IgD-negative memory B cell (primary cell): ENCODE measurements at regions not wholly inside any gene's neighbourhood (a gene's known extent, or its start where the extent isn't known, plus 50 kb on each side); places are given as distances from the start of the nearest gene placed in this dataset.
"Not testable (repeated sequence)": the region's sequence is repeated elsewhere in the genome, so short reads cannot be mapped to it uniquely, and the experiment has no call there.

Source experiments
- H3K27ac Mint-ChIP-seq, 3 donors: one replicate each; pipeline ENCODE4 v1.8.0; 2020 to 2022; ENCODE audit warnings: mild to moderate bottlenecking in 3 of 3, mixed read lengths in 3 of 3, moderate library complexity in 1 of 3
- H3K27me3 Mint-ChIP-seq: one replicate; pipeline ENCODE4 v1.8.0; 2021; ENCODE audit warnings: mixed read lengths
- H3K36me3 Mint-ChIP-seq: one replicate; pipeline ENCODE4 v1.8.0; 2020; ENCODE audit warnings: mild to moderate bottlenecking, mixed read lengths
- H3K4me1 Mint-ChIP-seq, 3 donors: one replicate each; pipeline ENCODE4 v1.8.0; 2020 to 2022; ENCODE audit warnings: mixed read lengths in 3 of 3, mild to moderate bottlenecking in 1 of 3
- H3K4me3 Mint-ChIP-seq, 4 donors: one replicate each; pipeline ENCODE4 v1.8.0; 2020 to 2022; ENCODE audit warnings: mild to moderate bottlenecking in 4 of 4, mixed read lengths in 4 of 4, moderate library complexity in 3 of 4
- H3K9me3 Mint-ChIP-seq, 3 donors: one replicate each; pipeline ENCODE4 v1.8.0; 2020 to 2021; ENCODE audit warnings: mixed read lengths in 3 of 3, mild to moderate bottlenecking in 1 of 3

- H3K27ac Mint-ChIP-seq: no peak overlapping the region
- no peaks in the 10 kb centered on the region for H3K36me3 Mint-ChIP-seq
- H3K4me1 Mint-ChIP-seq: peaks cover 8 to 14% (median 10%) of the 10 kb centered on the region in 3 donors
- no peaks in the 10 kb centered on the region for H3K27me3 Mint-ChIP-seq
- H3K9me3 Mint-ChIP-seq: no peaks in the 10 kb centered on the region
- H3K4me3 Mint-ChIP-seq: no peak overlapping the region
Measured at GRCh38 chr2:2896643-2897042, 481.0 kb downstream of the EIPR1 start.

- Mint-ChIP-seq H3K9me3 (no peaks in the 10 kb centered on the region), H3K4me1 (peaks cover 2 to 8% (median 5%) of the 10 kb centered on the region in 3 donors), H3K27me3 (no peaks in the 10 kb centered on the region), H3K27ac (no peak overlapping the region), H3K4me3 (no peak overlapping the region), H3K36me3 (no peaks in the 10 kb centered on the region)
Measured at GRCh38 chr2:2896011-2896410, 481.6 kb downstream of the EIPR1 start.

GRCh38 chr2:2894011-2894410, 483.6 kb downstream of the EIPR1 start:
- H3K4me3 Mint-ChIP-seq, H3K27me3 Mint-ChIP-seq, H3K9me3 Mint-ChIP-seq, H3K4me1 Mint-ChIP-seq, H3K27ac Mint-ChIP-seq, H3K36me3 Mint-ChIP-seq: not testable (repeated sequence)

GRCh38 chr2:2892892-2893291, 484.7 kb downstream of the EIPR1 start:
- Mint-ChIP-seq H3K27me3 (no peaks in the 10 kb centered on the region), H3K4me3 (no peak overlapping the region), H3K27ac (no peak overlapping the region), H3K4me1 (no peaks in the 10 kb centered on the region), H3K36me3 (no peaks in the 10 kb centered on the region), H3K9me3 (peaks cover 0 to 2% (median 0%) of the 10 kb centered on the region in 3 donors)

GRCh38 chr2:2892378-2892777, 485.2 kb downstream of the EIPR1 start:
- Mint-ChIP-seq H3K4me3 (no peak overlapping the region), H3K4me1 (no peaks in the 10 kb centered on the region), H3K9me3 (peaks cover 0 to 2% (median 0%) of the 10 kb centered on the region in 3 donors), H3K36me3 (no peaks in the 10 kb centered on the region), H3K27me3 (no peaks in the 10 kb centered on the region), H3K27ac (no peak overlapping the region)

- Mint-ChIP-seq H3K9me3 (peaks cover 0 to 2% (median 0%) of the 10 kb centered on the region in 3 donors), H3K36me3 (no peaks in the 10 kb centered on the region), H3K4me1 (no peaks in the 10 kb centered on the region), H3K27ac (no peak overlapping the region), H3K27me3 (no peaks in the 10 kb centered on the region), H3K4me3 (no peak overlapping the region)
Measured at GRCh38 chr2:2890901-2891300, 486.7 kb downstream of the EIPR1 start.

DNA sequence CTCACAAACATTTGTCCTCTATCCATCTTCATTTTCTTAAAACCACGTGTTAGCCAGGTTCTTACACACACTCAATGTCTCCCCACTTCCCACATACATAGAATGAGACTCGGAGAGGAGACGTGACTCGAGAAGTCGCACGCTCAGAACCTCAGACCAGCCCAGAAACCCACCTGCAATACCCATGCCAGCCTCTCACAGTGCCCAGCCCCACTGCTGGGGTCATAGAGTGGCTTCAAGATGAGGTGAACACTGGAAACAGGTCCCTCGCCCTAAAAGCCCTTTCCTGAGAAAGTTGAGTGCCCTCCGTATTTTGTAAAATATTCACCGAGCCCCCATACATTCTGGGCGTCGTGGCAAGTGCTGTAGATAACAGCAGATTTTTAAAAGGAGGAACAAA, 487.4 kb downstream of the EIPR1 start:
- H3K9me3 Mint-ChIP-seq: peaks cover 0 to 2% (median 0%) of the 10 kb centered on the region in 3 donors
- H3K36me3 Mint-ChIP-seq: no peaks in the 10 kb centered on the region
- H3K27ac Mint-ChIP-seq: no peak overlapping the region
- no peak overlapping the region for H3K4me3 Mint-ChIP-seq
- H3K27me3 Mint-ChIP-seq: peaks cover 2% of the 10 kb centered on the region
- no peaks in the 10 kb centered on the region for H3K4me1 Mint-ChIP-seq

GRCh38 chr2:2889646-2890045, 488.0 kb downstream of the EIPR1 start:
- Mint-ChIP-seq H3K4me3 (no peak overlapping the region), H3K36me3 (no peaks in the 10 kb centered on the region), H3K4me1 (no peaks in the 10 kb centered on the region), H3K9me3 (peaks cover 0 to 2% (median 0%) of the 10 kb centered on the region in 3 donors), H3K27me3 (peaks cover 3% of the 10 kb centered on the region), H3K27ac (no peak overlapping the region)

DNA sequence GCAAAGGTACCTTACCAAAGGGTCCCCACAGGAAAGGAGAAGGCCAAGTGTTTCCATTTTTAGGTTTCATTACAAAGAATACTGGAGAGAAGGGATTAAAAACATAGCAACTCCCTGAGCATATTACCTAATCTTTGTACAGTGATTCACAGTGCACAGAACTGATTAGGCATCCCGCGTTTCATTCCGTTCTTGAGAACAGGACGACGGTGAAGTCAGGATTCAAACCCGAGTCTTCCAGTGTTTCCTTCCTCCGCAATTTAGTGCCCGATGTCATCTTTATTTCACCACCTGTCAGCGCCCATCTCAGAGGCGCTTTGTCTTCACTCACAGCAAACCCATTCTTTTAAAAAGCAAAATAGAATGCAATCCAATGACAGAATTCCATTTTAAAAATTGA, 488.5 kb downstream of the EIPR1 start:
- peaks cover 0 to 2% (median 0%) of the 10 kb centered on the region in 3 donors for H3K9me3 Mint-ChIP-seq
- H3K36me3 Mint-ChIP-seq: no peaks in the 10 kb centered on the region
- H3K4me3 Mint-ChIP-seq: no peak overlapping the region
- H3K4me1 Mint-ChIP-seq: no peaks in the 10 kb centered on the region
- no peak overlapping the region for H3K27ac Mint-ChIP-seq
- peaks cover 3% of the 10 kb centered on the region for H3K27me3 Mint-ChIP-seq

DNA sequence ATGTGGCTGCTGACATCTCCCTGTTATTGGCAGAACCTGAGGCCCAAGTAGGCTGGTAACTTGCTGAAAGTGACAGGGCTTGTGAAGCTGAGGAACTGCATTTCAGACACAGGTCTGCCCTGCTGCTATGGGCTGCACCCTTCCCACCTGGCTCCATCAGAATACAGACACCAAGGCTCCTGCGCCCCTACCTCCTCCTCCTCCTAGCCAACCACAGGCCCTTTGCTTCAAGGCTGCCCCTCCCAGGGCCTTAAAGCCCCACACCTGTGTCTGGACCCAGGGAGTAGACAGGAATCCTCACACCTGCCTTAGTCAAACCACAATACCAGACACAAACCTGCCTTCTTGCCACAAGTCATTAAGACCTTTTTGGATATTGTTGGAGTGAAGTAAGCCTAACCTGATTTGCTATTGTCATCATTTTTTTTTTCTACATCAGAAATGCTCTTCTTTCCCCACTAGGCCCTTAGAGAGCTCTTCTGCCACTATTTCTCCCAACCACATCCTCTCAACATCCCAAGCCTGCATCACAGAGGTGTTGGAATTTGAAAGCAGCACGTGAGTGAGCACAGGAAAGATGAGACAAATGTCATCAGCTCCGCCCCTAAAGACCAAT, 489.7 kb downstream of the EIPR1 start:
- peaks cover 3% of the 10 kb centered on the region for H3K27me3 Mint-ChIP-seq
- H3K4me1 Mint-ChIP-seq: no peaks in the 10 kb centered on the region
- H3K4me3 Mint-ChIP-seq: no peak overlapping the region
- H3K36me3 Mint-ChIP-seq: no peaks in the 10 kb centered on the region
- peaks cover 2 to 5% (median 4%) of the 10 kb centered on the region in 3 donors for H3K9me3 Mint-ChIP-seq
- H3K27ac Mint-ChIP-seq: no peak overlapping the region

GRCh38 chr2:2886922-2887321, 490.7 kb downstream of the EIPR1 start:
- Mint-ChIP-seq H3K4me3 (no peak overlapping the region), H3K27me3 (peaks cover 3% of the 10 kb centered on the region), H3K27ac (no peak overlapping the region), H3K9me3 (peaks cover 4 to 8% (median 5%) of the 10 kb centered on the region in 3 donors), H3K4me1 (no peaks in the 10 kb centered on the region), H3K36me3 (no peaks in the 10 kb centered on the region)

DNA sequence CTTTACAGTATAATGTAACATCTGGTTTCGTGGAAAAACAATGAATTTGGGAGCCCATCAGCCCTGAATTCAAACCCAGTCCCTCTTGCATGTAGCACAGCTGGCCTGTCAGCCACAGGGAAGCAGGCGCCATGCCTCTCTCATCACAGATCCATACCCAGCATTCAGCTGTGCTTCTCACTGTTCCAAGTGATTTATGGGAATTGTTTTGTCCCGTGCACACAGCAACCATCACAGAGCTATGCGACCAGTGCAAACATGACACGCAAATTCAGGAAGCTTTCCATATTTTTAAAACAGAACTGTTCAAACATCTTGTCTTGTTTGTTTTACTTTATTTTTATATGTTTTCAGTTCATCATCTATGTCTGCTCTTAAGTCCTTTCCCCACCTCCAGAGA, 496.1 kb downstream of the EIPR1 start:
- no peaks in the 10 kb centered on the region for H3K36me3 Mint-ChIP-seq
- H3K27ac Mint-ChIP-seq: no peak overlapping the region
- peaks cover 4 to 8% (median 5%) of the 10 kb centered on the region in 3 donors for H3K9me3 Mint-ChIP-seq
- H3K27me3 Mint-ChIP-seq: peaks cover 3% of the 10 kb centered on the region
- H3K4me3 Mint-ChIP-seq: no peak overlapping the region
- peaks cover 4 to 18% (median 8%) of the 10 kb centered on the region in 3 donors for H3K4me1 Mint-ChIP-seq

DNA sequence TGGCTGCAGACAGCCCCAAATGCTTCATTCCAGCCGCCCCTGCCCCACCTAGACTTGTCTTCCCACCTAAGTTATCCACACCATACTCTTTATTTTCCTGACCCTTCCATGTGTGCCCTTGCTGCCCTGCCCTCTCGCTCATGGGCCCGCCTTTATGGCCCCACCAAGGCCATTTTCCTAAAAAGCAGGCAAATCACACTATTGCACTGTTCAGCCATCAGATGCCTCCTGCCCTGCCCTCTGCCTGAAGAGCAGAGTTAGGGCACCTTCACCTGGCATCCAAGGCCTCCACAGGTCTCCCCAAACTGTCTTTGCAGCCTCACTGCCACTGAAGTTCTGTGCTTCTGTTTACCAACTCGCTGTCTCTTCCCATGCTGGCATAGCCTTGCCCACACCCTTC, 496.7 kb downstream of the EIPR1 start:
- H3K4me1 Mint-ChIP-seq: peaks cover 4 to 18% (median 8%) of the 10 kb centered on the region in 3 donors
- H3K36me3 Mint-ChIP-seq: no peaks in the 10 kb centered on the region
- H3K27me3 Mint-ChIP-seq: peaks cover 3% of the 10 kb centered on the region
- H3K4me3 Mint-ChIP-seq: peak overlapping the region in 1 of 4 donors; percentile 18
- H3K9me3 Mint-ChIP-seq: peaks cover 4 to 8% (median 5%) of the 10 kb centered on the region in 3 donors
- H3K27ac Mint-ChIP-seq: peak overlapping the region in 1 of 3 donors; percentile 17

DNA sequence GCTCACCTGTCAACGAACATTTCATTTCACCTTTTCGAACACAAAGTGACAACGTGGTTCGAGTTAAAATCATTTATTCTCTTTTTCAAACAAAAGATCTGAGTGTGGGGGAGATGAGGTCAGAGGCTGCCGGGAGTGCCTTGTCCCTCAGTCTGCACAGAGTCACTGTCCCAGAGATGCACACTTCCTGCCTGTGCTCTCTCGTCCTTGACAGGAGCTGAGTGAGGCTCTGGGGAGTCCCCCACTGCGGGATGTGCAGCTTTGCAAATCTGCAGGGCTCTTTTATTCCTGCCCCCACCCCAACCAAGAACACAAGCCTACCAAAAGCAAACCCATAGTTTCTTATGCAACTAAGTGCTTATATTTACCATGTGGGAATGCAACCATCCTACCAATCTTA, 497.8 kb downstream of the EIPR1 start:
- H3K27me3 Mint-ChIP-seq: peaks cover 1% of the 10 kb centered on the region
- H3K9me3 Mint-ChIP-seq: peaks cover 4 to 8% (median 5%) of the 10 kb centered on the region in 3 donors
- no peak overlapping the region for H3K27ac Mint-ChIP-seq
- H3K4me1 Mint-ChIP-seq: peaks cover 4 to 18% (median 8%) of the 10 kb centered on the region in 3 donors
- H3K36me3 Mint-ChIP-seq: no peaks in the 10 kb centered on the region
- H3K4me3 Mint-ChIP-seq: peak overlapping the region in 2 of 4 donors; percentile 17 to 43

DNA sequence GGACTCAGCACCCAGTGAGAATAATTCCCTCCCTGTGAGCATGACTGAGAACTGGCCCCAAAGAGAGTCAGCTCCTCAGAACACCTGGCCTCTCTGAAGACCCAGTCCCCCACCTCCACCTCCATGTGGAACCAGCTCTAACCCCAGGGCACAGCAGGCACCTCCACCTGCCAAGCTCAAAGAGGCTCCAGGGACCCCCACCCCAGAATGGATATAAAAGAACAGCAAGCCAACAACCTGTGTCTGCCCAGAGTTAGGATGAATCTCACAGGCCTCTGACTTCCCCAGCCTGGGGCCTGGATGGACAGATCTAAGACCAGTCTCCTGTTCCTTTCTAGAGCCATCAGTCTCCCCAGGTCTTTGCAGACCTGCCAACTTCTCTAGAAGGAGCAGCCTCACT, 498.5 kb downstream of the EIPR1 start:
- no peak overlapping the region for H3K27ac Mint-ChIP-seq

GRCh38 chr2:2877427-2877826, 500.2 kb downstream of the EIPR1 start:
- peaks cover 1% of the 10 kb centered on the region for H3K27me3 Mint-ChIP-seq
- H3K9me3 Mint-ChIP-seq: peaks cover 0 to 2% (median 0%) of the 10 kb centered on the region in 3 donors
- H3K36me3 Mint-ChIP-seq: no peaks in the 10 kb centered on the region
- H3K4me3 Mint-ChIP-seq: no peak overlapping the region
- peaks cover 4 to 18% (median 9%) of the 10 kb centered on the region in 3 donors for H3K4me1 Mint-ChIP-seq
- H3K27ac Mint-ChIP-seq: no peak overlapping the region

More for the DNA sequence above, 498.5 kb downstream of the EIPR1 start:
- Mint-ChIP-seq H3K4me1 (peaks cover 4 to 18% (median 8%) of the 10 kb centered on the region in 3 donors), H3K9me3 (peaks cover 4 to 8% (median 5%) of the 10 kb centered on the region in 3 donors), H3K4me3 (no peak overlapping the region), H3K27me3 (peaks cover 1% of the 10 kb centered on the region), H3K36me3 (no peaks in the 10 kb centered on the region)
